HUDEP-2 (cell line): ENCODE measurements at regions not wholly inside any gene's neighbourhood (a gene's known extent, or its start where the extent isn't known, plus 50 kb on each side); places are given as distances from the start of the nearest gene placed in this dataset.
"Not testable (repeated sequence)": the region's sequence is repeated elsewhere in the genome, so short reads cannot be mapped to it uniquely, and the experiment has no call there.

Source experiments
- DNase-seq, 76 experiments: peaks; one replicate each; lab custom pipeline; 2025; ENCODE audit not compliant: unreplicated experiment in 76 of 76; lab: John Stamatoyannopoulos, UW

- DNase-seq: no peak
Observed at GRCh38 chr13:61215601-61216000, 200.0 kb downstream of the PCDH20 start.

DNA sequence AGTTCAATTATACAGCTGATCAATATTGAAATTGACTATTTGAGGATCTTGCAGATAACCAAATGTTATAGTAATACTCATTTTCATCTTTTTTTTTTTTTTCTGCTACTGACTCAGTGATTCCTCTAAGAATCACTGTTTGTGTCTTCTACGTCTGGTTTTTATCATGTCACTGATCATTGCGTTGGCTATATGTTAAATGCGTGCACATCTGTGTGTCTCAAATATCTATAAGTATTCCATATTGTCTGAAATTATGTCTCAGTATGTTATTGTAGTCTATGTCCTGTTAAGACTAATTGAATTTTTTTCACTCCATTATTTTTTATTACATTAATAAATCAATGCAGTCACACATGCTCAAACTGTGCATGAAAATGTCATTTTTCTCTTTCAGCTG lies 200.5 kb downstream of the PCDH20 start:
- no peak for DNase-seq

DNA sequence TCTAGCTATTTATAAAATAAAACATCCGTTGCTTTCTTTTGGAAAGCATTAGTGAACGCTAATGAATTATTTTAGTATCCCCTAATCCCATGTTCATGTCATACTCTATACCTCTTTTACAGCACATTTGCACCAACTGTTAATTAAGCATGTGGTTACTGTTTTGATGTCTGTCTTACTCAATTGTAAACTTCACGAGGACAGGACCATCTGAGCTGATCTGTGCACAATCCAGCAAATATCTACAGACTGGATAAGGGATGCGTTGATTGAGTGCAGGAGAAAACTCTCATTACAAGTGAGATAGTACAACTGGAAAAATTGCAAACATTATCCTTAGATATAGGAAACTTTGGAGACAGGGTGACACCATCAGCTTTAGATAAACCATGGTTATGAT lies 201.1 kb downstream of the PCDH20 start:
- no peak for DNase-seq

DNA sequence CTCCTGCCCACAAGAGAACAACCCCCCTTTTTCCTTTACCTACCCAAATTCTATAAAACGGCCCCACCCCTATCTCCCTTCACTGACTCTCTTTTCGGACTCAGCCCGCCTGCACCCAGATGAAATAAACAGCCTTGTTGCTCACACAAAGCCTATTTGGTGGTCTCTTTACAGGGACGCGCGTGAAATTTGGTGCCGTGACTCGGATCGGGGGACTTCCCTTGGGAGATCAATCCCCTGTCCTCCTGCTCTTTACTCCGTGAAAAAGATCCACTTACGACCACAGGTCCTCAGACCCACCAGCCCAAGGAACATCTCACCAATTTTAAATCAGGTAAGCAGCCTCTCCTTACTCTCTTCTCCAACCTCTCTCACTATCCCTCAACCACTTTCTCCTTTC lies 209.8 kb downstream of the PCDH20 start:
- not testable (repeated sequence) for DNase-seq

DNA sequence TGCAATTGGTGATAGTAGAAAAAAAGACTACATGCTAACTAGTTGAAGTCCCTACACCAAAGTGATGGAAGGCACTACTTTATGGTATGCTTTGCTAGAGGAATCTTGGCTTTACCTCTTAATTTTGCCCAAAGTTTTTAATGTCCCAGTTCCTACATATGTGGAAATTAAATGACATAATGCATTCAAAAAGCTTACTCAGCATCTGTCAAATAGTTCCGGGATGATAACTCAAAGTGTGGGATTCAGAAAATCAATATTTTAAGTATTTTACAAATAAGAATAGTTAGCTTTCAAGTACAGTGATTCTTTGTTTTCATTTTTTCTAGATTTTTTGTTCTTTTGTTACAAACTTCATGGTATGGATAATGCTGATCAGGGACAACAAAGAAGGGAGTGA lies 211.6 kb downstream of the PCDH20 start:
- DNase-seq: no peak

- no peak for DNase-seq
Observed at GRCh38 chr13:61202042-61202441, 213.6 kb downstream of the PCDH20 start.

DNA sequence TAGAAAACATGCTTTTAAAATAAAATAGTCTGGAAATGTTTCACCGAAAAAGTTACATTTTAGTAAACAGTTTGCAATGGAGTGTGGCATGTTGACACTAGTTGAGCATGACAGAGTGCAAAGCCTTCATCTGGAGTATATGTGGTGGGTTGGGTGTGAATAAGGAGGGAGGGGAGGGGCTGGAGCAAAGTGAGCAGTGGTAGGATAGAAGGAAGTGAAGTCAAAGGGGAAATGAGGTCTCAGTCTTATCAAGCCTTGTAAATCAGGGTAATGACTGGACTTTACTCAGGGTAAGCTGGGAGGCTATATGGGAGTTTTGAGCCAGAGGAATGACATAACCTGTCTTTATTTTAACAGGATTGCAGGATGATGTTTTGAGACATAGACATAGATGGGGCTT lies 222.8 kb downstream of the PCDH20 start:
- no peak for DNase-seq

DNA sequence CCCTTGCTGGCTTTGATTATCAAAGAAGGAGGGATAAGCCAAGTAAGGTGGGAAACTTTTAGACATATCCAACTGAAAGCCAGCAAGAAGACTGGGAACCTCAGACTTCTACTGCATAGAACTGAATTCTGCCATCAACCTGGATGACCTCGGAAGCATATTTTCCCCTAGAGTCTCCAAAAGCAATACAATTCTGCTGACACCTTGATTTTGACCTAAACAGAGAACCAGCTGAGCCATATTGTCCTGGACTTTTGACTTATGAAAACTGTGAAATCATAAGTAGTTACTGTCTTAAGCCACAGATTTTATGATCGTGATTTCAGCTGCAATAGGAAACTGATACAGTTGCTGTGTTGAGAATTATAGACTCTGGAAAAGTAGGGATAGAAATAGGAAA lies 227.6 kb downstream of the PCDH20 start:
- no peak for DNase-seq

GRCh38 chr13:61187471-61187870 lies 228.2 kb downstream of the PCDH20 start:
- no peak for DNase-seq

GRCh38 chr13:61183670-61184069 lies 232.0 kb downstream of the PCDH20 start:
- no peak for DNase-seq

DNA sequence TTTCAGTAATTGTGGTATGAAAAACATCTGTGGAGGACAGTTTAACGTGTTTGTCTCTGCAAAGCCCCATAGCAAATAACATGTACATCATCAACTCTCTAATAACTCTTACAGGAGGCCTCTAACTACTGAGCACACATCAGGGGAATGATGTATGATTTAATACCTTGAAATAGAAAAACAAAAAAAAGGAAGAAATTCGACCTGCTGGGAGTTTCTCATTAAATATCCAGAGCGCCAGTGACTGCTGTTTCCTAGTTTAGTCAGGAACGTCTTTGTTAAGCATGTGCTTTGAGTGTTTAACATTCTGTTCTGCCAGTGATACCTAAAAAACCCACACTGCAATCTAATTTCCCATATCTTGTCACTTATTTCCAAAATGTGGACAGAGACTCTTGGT lies 235.4 kb downstream of the PCDH20 start:
- DNase-seq: no peak

- DNase-seq: no peak
Observed at GRCh38 chr13:61179741-61180140, 235.9 kb downstream of the PCDH20 start.

DNA sequence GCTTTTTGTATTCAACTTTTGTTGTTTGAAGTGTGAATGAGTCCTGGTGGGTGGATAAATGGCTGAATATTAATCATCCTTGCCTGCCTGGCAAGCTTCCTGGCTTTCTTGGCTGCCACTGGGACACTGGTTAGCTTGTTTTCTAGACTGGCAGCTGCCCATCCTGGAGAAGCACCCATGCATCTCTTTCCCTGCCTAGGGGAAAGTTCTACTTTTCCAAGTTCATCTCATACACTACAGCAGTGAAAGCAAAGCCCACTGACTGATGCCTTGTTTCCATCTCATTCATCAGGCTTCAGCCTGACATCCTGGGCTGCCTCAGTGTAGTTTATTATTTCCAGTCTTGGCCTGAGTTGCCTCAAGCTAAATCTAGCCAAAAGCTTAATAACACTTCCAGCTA lies 244.8 kb downstream of the PCDH20 start:
- no peak for DNase-seq

DNA sequence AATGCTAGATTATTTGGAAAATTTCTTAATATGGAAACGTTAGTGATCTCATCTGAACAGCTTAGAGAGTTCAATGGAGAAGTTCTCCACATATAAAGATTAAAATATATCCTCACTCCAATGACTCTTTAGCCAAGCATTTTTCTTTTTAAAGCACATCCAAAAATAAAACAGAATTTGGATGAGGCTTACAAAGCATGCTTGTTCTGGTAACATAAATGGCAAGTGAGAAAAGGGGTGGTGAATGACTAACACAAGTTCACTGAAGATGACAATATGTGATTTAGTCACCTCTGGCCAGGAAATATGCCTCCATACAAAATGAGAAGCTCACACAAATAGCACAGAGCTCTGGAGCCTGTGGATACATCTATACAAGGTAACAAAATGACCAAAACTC lies 253.0 kb downstream of the PCDH20 start:
- DNase-seq: no peak

DNA sequence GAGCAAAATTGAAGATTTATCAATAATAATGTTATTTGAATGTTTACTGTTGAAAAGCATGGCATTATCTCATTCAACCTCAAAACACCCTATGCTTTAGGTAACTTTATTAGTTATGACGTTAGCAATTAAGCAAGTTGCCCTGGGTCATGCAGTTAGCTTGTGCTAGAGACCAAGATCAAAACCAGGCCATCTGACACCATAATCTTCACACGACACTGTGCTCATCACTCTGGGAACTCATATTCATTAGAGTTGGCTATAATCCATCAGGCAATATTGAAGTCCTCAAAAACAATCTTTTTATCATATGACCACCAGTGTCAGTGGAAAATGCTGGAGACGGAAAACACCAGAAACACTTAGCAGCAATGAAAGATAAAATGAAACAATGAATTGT lies 253.5 kb downstream of the PCDH20 start:
- DNase-seq: no peak

GRCh38 chr13:61156753-61157152 lies 258.9 kb downstream of the PCDH20 start:
- DNase-seq: no peak

- DNase-seq: no peak
Observed at GRCh38 chr13:61151062-61151461, 264.6 kb downstream of the PCDH20 start.

GRCh38 chr13:61149331-61149730 lies 266.3 kb downstream of the PCDH20 start:
- DNase-seq: no peak

GRCh38 chr13:61148691-61149315 lies 266.8 kb downstream of the PCDH20 start:
- DNase-seq: no peak

GRCh38 chr13:61148211-61148610 lies 267.4 kb downstream of the PCDH20 start:
- no peak for DNase-seq

GRCh38 chr13:61146571-61146970 lies 269.1 kb downstream of the PCDH20 start:
- no peak for DNase-seq

GRCh38 chr13:61146158-61146557 lies 269.5 kb downstream of the PCDH20 start:
- DNase-seq: no peak
